NCI-H226 (cell line): ENCODE measurements at regions not wholly inside any gene's neighbourhood (a gene's known extent, or its start where the extent isn't known, plus 50 kb on each side); places are given as distances from the start of the nearest gene placed in this dataset.
"Not testable (repeated sequence)": the region's sequence is repeated elsewhere in the genome, so short reads cannot be mapped to it uniquely, and the experiment has no call there.

ENCODE experiments used
- DNase-seq: peaks from one replicate; pipeline ENCODE4 v3.0.0-alpha.2; 2015

- DNase-seq: no peak
Measured at GRCh38 chr18:73408469-73408868, 540.7 kb upstream of the NETO1 start.

GRCh38 chr18:73407506-73407905 is 539.7 kb upstream of the NETO1 start:
- DNase-seq: no peak

- DNase-seq: no peak
Measured at GRCh38 chr18:73384246-73384645, 516.5 kb upstream of the NETO1 start.

GRCh38 chr18:73381699-73382036 is 513.9 kb upstream of the NETO1 start:
- DNase-seq: no peak

- DNase-seq: no peak
Measured at GRCh38 chr18:73381016-73381698, 513.4 kb upstream of the NETO1 start.

- DNase-seq: peak; percentile 6
Measured at GRCh38 chr18:73366713-73367112, 498.9 kb upstream of the NETO1 start.

GRCh38 chr18:73365018-73365417 is 497.2 kb upstream of the NETO1 start:
- DNase-seq: peak; percentile 83

GRCh38 chr18:73355121-73355520 is 487.3 kb upstream of the NETO1 start:
- peak; percentile 4 for DNase-seq

GRCh38 chr18:73352546-73352945 is 484.8 kb upstream of the NETO1 start:
- peak; percentile 17 for DNase-seq

GRCh38 chr18:73340135-73340977 is 472.6 kb upstream of the NETO1 start:
- DNase-seq: peak; percentile 14

- no peak for DNase-seq
Measured at GRCh38 chr18:73331212-73331772, 463.5 kb upstream of the NETO1 start.

- DNase-seq: not testable (repeated sequence)
Measured at GRCh38 chr18:73330106-73330505, 462.3 kb upstream of the NETO1 start.

GRCh38 chr18:73324187-73324831 is 456.5 kb upstream of the NETO1 start:
- DNase-seq: not testable (repeated sequence)

- no peak for DNase-seq
Measured at GRCh38 chr18:73318739-73319479, 451.1 kb upstream of the NETO1 start.

- DNase-seq: peak; percentile 13
Measured at GRCh38 chr18:73316513-73316912, 448.7 kb upstream of the NETO1 start.

GRCh38 chr18:73315381-73315780 is 447.6 kb upstream of the NETO1 start:
- no peak for DNase-seq

GRCh38 chr18:73313476-73313875 is 445.7 kb upstream of the NETO1 start:
- DNase-seq: no peak

GRCh38 chr18:73296686-73297085 is 428.9 kb upstream of the NETO1 start:
- DNase-seq: no peak

GRCh38 chr18:73292156-73292555 is 424.4 kb upstream of the NETO1 start:
- DNase-seq: no peak

- DNase-seq: no peak
Measured at GRCh38 chr18:73288813-73289212, 421.0 kb upstream of the NETO1 start.

- no peak for DNase-seq
Measured at GRCh38 chr18:73286584-73286983, 418.8 kb upstream of the NETO1 start.

- DNase-seq: no peak
Measured at GRCh38 chr18:73283788-73284187, 416.0 kb upstream of the NETO1 start.

GRCh38 chr18:73283032-73283431 is 415.2 kb upstream of the NETO1 start:
- DNase-seq: no peak
